Uterus (tissue), 2 donors: ENCODE measurements at regions not wholly inside any gene's neighbourhood (a gene's known extent, or its start where the extent isn't known, plus 50 kb on each side); places are given as distances from the start of the nearest gene placed in this dataset.

Source experiments
- CTCF ChIP-seq, 4 experiments: fragments of 200-600 bp in 2 of 4; fragments of 450-650 bp in 2 of 4; sonication (generic) in 2 of 4; IDR thresholded peaks; one replicate each; pipeline ENCODE4 v1.5.1; 2016 to 2019; ENCODE audit warnings: antibody characterized with exemption in 4 of 4, mild to moderate bottlenecking in 2 of 4, moderate library complexity in 1 of 4
- POLR2A ChIP-seq, 2 donors: fragments of 450-650 bp; IDR thresholded peaks; one replicate each; pipeline ENCODE4 v1.6.1; 2016; ENCODE audit warnings: antibody characterized with exemption in 2 of 2, mild to moderate bottlenecking in 1 of 2, moderate library complexity in 1 of 2

GRCh38 chr4:38526412-38526811 is 137.6 kb upstream of the KLF3 start:
- TF ChIP-seq CTCF (IDR thresholded peaks at IDR 0.05), result no peak
- no peak for TF ChIP-seq POLR2A (IDR thresholded peaks at IDR 0.05)
